ENCODE measurements at regions not wholly inside any gene's neighbourhood (a gene's known extent, or its start where the extent isn't known, plus 50 kb on each side); places are given as distances from the start of the nearest gene placed in this dataset.

DNA sequence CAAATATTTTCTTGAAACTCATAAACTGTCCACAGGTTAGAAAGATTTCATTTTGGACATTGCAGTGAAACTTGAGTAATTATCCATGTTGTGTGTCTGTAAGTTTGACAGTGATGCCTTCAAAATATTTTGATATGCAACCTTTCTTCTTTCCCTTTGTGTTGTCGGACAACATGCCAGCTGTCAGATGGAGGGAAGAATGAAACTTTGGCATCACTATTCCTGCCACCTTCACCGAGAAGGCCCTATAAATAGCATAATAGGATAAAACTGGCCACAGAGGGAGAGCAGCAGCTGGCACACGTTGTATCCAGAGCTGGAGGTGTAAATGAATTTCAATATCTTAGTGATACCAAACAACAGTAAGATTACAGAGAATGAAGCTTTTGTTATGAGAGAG, 436.7 kb upstream of the CFAP20DC start:
- H3K27me3 Mint-ChIP-seq, result no peaks in the 10 kb centered on the region
- H3K27ac Mint-ChIP-seq, result no peak overlapping the region
- peaks cover 13% of the 10 kb centered on the region for H3K4me1 Mint-ChIP-seq
- peaks cover 13% of the 10 kb centered on the region for H3K9me3 Mint-ChIP-seq
- DNase-seq, result no peak
- H3K4me3 Mint-ChIP-seq, result no peak overlapping the region
- ChIA-PET POLR2A (no interaction called here), CTCF (no interaction called here)
- peaks cover 5% of the 10 kb centered on the region for H3K36me3 Mint-ChIP-seq (ENCODE audit: low read depth)

GRCh38 chr3:59483191-59483590, 433.4 kb upstream of the CFAP20DC start:
- ChIA-PET POLR2A (no interaction called here), CTCF (no interaction called here)
- no peak overlapping the region for H3K27ac Mint-ChIP-seq
- H3K36me3 Mint-ChIP-seq (ENCODE audit: low read depth), result peaks cover 3% of the 10 kb centered on the region
- H3K27me3 Mint-ChIP-seq, result no peaks in the 10 kb centered on the region
- H3K4me3 Mint-ChIP-seq, result no peak overlapping the region
- peaks cover 7% of the 10 kb centered on the region for H3K9me3 Mint-ChIP-seq
- DNase-seq, result no peak
- H3K4me1 Mint-ChIP-seq, result peaks cover 28% of the 10 kb centered on the region

DNA sequence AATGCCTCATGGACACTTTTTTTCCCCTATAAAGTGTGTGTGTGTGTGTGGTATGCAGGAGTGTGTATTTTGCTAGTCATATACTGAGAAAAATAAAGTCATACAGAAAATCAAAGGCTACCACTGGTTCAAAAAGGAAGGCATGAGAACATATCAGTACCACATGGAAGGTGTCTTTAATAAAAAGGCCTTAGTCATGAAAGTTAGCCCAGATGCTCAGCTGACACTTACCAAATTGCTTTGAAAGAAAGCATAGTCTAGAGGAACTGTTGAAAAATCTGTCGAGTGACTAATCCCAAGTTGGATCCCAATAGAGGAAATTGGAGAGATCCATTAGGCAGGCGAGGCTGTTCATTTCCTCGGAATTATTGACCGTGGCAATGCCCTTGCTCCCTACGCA, 432.9 kb upstream of the CFAP20DC start:
- Mint-ChIP-seq H3K27ac (no peak overlapping the region), H3K9me3 (peaks cover 4% of the 10 kb centered on the region), H3K36me3 (ENCODE audit: low read depth) (no peaks in the 10 kb centered on the region), H3K4me3 (no peak overlapping the region), H3K27me3 (no peaks in the 10 kb centered on the region), H3K4me1 (peaks cover 23% of the 10 kb centered on the region)
- ChIA-PET CTCF (no interaction called here), POLR2A (no interaction called here)
- no peak for DNase-seq

DNA sequence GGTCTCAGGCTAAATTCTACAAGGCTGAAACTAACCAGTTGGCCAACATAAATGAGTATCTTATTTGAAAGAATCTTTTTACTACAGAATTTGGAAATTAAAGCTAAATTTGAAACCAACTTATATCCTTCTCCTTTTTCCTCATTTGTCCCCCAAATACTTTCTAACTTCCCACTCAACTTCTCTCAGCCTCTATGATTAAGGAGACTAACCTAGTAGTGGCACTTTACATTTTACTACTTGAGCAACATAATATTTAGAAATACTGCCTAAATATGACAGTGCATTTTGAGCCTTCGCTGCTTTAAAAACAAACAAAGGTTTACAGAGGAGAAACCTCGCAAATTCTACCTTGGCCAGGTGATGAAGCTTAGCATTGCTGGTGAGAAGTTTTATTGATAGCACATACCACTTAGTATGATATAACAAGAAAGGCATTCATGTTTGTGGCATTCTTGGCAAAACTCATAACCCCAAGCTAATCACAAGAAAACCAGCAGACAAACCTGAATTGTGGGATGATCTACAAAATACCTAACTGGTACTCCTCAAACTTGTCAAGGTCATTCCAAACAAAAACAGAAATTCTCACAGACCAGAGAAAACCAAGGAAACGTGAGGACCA, 432.1 kb upstream of the CFAP20DC start:
- Mint-ChIP-seq H3K36me3 (ENCODE audit: low read depth) (no peaks in the 10 kb centered on the region), H3K27ac (no peak overlapping the region), H3K4me1 (peaks cover 19% of the 10 kb centered on the region), H3K4me3 (no peak overlapping the region), H3K27me3 (no peaks in the 10 kb centered on the region), H3K9me3 (peaks cover 8% of the 10 kb centered on the region)
- ChIA-PET CTCF (interaction anchor here (0.6 kb wide), 1 partner anchor 403 kb away, joined by 3 read pairs; no protein-coding TSS in a partner anchor), POLR2A (interaction anchor here (0.5 kb wide), 1 partner anchor 57 kb away, joined by 4 read pairs; no protein-coding TSS in a partner anchor)
- DNase-seq, result no peak

GRCh38 chr3:59480486-59480995, 430.7 kb upstream of the CFAP20DC start:
- ChIA-PET POLR2A (no interaction called here), CTCF (interaction anchor here (0.8 kb wide), 1 partner anchor 10 kb away, joined by 3 read pairs; no protein-coding TSS in a partner anchor)
- DNase-seq, result peak; percentile 21
- Mint-ChIP-seq H3K27ac (peak overlapping the region; percentile 64), H3K27me3 (no peaks in the 10 kb centered on the region), H3K4me3 (peak overlapping the region; percentile 6), H3K4me1 (peaks cover 19% of the 10 kb centered on the region), H3K36me3 (ENCODE audit: low read depth) (no peaks in the 10 kb centered on the region), H3K9me3 (peaks cover 11% of the 10 kb centered on the region)

DNA sequence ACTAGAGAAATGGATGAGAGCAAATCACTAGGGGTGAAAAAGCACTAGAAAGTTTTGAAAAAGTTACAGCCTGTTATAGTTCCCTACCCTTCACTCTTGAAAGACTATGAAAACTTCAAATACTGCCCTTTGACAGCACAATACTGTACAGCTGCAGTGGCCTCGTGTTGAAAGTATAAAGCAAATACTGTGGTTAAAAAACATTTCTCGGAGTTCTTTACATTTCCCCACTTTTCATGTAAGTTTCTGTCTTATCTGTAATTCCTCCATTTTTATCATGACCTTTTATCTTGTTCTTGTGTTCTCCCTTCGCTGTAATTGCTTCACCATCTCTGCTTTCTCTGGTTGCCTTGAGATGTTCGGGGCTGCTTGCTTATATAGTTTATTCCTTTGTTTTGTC, 423.8 kb upstream of the CFAP20DC start:
- Mint-ChIP-seq H3K27me3 (no peaks in the 10 kb centered on the region), H3K4me3 (no peak overlapping the region), H3K9me3 (peaks cover 38% of the 10 kb centered on the region), H3K4me1 (peaks cover 22% of the 10 kb centered on the region), H3K36me3 (ENCODE audit: low read depth) (peaks cover 27% of the 10 kb centered on the region), H3K27ac (no peak overlapping the region)
- POLR2A ChIA-PET, result no interaction called here
- CTCF ChIA-PET, result no interaction called here
- no peak for DNase-seq

DNA sequence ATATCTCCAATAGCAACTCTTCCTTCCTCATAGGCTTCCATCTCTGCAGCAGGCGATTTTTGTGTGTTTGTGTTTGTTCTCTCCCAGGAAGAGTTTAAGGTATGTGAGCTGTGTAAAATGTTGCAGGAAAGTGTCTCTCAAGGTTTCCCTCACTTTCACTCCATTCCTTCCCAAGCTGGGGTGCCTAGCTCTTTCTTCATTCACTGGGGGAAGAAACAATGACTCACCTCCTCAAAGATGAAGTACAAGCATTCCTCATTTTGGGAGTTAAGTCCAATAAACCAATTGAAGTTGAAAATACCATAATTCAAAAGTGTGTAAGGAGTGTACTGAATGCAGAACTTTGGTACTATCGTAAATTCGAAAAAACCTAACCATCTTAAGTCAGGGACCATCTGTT, 422.7 kb upstream of the CFAP20DC start:
- ChIA-PET CTCF (no interaction called here), POLR2A (no interaction called here)
- Mint-ChIP-seq H3K4me3 (no peak overlapping the region), H3K4me1 (peaks cover 22% of the 10 kb centered on the region), H3K36me3 (ENCODE audit: low read depth) (peaks cover 29% of the 10 kb centered on the region), H3K9me3 (peaks cover 44% of the 10 kb centered on the region), H3K27ac (no peak overlapping the region), H3K27me3 (no peaks in the 10 kb centered on the region)
- no peak for DNase-seq

GRCh38 chr3:59469948-59470723, 420.3 kb upstream of the CFAP20DC start:
- H3K4me3 Mint-ChIP-seq, result no peak overlapping the region
- no peaks in the 10 kb centered on the region for H3K27me3 Mint-ChIP-seq
- POLR2A ChIA-PET, result no interaction called here
- H3K27ac Mint-ChIP-seq, result peak overlapping the region; percentile 65
- CTCF ChIA-PET, result interaction anchor here (0.9 to 1.0 kb wide), 2 partner anchors 10 to 11 kb away, joined by 3 to 4 read pairs; no protein-coding TSS in a partner anchor
- H3K4me1 Mint-ChIP-seq, result peaks cover 22% of the 10 kb centered on the region
- DNase-seq, result no peak
- H3K36me3 Mint-ChIP-seq (ENCODE audit: low read depth), result peaks cover 29% of the 10 kb centered on the region
- peaks cover 33% of the 10 kb centered on the region for H3K9me3 Mint-ChIP-seq

DNA sequence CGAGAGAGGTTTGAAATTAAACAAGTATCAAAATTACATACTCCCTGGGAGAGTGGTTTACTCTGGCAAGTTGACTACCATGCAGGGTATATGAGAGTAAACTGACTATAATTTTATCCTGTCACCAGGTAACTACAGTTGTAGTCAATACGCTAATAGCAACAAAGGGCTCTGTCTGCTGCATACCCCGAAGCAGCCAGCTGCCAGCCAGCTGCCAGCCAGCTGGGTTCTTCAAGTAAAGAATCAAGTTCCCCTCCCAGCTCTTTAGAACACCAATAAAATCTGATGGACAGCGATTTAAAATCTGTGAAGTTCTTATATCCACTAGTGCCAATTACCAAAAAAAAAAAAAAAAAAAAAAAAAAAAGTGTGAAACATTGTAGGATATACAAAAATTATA, 417.7 kb upstream of the CFAP20DC start:
- H3K27me3 Mint-ChIP-seq, result no peaks in the 10 kb centered on the region
- peaks cover 34% of the 10 kb centered on the region for H3K9me3 Mint-ChIP-seq
- no peak for DNase-seq
- H3K36me3 Mint-ChIP-seq (ENCODE audit: low read depth), result peaks cover 24% of the 10 kb centered on the region
- no peak overlapping the region for H3K4me3 Mint-ChIP-seq
- POLR2A ChIA-PET, result no interaction called here
- no peak overlapping the region for H3K27ac Mint-ChIP-seq
- CTCF ChIA-PET, result no interaction called here
- H3K4me1 Mint-ChIP-seq, result peaks cover 18% of the 10 kb centered on the region

GRCh38 chr3:59464187-59464586, 414.4 kb upstream of the CFAP20DC start:
- Mint-ChIP-seq H3K27ac (no peak overlapping the region), H3K4me3 (no peak overlapping the region), H3K27me3 (no peaks in the 10 kb centered on the region), H3K9me3 (peaks cover 28% of the 10 kb centered on the region), H3K4me1 (peaks cover 1% of the 10 kb centered on the region), H3K36me3 (ENCODE audit: low read depth) (peaks cover 15% of the 10 kb centered on the region)
- DNase-seq, result no peak
- POLR2A ChIA-PET, result no interaction called here
- CTCF ChIA-PET, result no interaction called here

DNA sequence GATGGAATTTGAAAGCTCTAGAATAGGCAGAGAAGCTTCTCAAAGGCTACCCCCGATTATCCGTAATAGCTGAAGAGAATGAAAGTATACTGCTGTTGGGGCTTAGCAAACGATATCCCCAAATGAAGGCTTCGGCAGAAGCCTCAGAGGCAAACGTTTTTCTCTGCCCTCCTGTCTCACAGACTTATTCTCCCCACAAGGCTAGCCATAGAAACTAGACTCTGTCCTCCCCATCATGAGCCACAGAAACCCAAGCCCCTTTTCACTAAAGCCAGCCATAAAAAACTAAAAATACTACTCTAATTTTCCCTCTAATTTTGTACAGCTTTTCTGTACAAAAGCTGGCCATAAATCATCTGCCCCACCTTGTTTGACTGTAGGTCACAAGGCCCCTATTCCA, 413.4 kb upstream of the CFAP20DC start:
- Mint-ChIP-seq H3K27ac (no peak overlapping the region), H3K27me3 (no peaks in the 10 kb centered on the region), H3K9me3 (peaks cover 22% of the 10 kb centered on the region), H3K4me3 (no peak overlapping the region), H3K36me3 (ENCODE audit: low read depth) (peaks cover 11% of the 10 kb centered on the region), H3K4me1 (no peaks in the 10 kb centered on the region)
- ChIA-PET POLR2A (no interaction called here), CTCF (interaction anchor here (2.1 kb wide), 1 partner anchor 11 kb away, joined by 6 read pairs; no protein-coding TSS in a partner anchor)
- DNase-seq, result no peak

GRCh38 chr3:59460068-59460467, 410.2 kb upstream of the CFAP20DC start:
- peaks cover 14% of the 10 kb centered on the region for H3K4me1 Mint-ChIP-seq
- no peak overlapping the region for H3K27ac Mint-ChIP-seq
- peaks cover 18% of the 10 kb centered on the region for H3K36me3 Mint-ChIP-seq (ENCODE audit: low read depth)
- H3K9me3 Mint-ChIP-seq, result peaks cover 27% of the 10 kb centered on the region
- POLR2A ChIA-PET, result no interaction called here
- H3K27me3 Mint-ChIP-seq, result no peaks in the 10 kb centered on the region
- CTCF ChIA-PET, result interaction anchor here (1.6 kb wide), 1 partner anchor 11 kb away, joined by 4 read pairs; no protein-coding TSS in a partner anchor
- DNase-seq, result no peak
- H3K4me3 Mint-ChIP-seq, result no peak overlapping the region

DNA sequence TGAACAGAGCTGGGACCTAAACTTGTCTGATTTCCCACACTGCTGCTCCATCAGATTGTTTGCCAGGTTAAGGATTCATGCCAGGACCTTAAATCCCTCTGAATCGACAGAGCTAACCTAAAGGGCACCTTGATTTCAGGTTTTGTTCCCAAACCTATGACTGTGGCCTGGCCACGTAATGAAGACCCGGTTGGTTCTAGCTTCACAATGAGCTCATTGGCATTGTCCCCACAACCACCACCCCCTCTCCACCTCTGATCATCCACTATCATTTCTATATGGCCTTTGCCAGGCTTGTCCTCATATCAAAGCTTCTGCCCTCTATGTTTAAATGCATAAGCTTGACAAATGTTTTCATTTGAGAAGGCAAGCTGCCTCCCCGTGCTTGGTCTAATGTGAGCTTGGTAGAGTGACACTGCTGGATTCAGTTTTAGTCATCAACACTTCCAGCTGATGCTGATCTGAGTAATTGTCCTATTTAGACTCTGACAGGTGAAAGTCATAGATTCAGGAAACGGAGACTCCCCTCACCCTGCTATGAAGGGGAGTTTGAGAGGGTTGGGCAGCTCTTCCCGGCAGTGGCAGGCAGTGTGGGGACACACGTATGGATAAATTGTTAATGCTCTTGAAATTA, 407.1 kb upstream of the CFAP20DC start:
- ChIA-PET CTCF (interaction anchor here (0.6 to 1.8 kb wide), 3 partner anchors 12 to 799 kb away, joined by 3 to 11 read pairs (median 6); no protein-coding TSS in a partner anchor), POLR2A (interaction anchor here (0.6 kb wide), 1 partner anchor 14 kb away, joined by 4 read pairs; no protein-coding TSS in a partner anchor)
- H3K4me1 Mint-ChIP-seq, result peaks cover 36% of the 10 kb centered on the region
- H3K9me3 Mint-ChIP-seq, result peaks cover 28% of the 10 kb centered on the region
- H3K4me3 Mint-ChIP-seq, result no peak overlapping the region
- H3K27me3 Mint-ChIP-seq, result no peaks in the 10 kb centered on the region
- H3K36me3 Mint-ChIP-seq (ENCODE audit: low read depth), result peaks cover 32% of the 10 kb centered on the region
- DNase-seq, result no peak
- H3K27ac Mint-ChIP-seq, result no peak overlapping the region
